ENCODE measurements at regions not wholly inside any gene's neighbourhood (a gene's known extent, or its start where the extent isn't known, plus 50 kb on each side); places are given as distances from the start of the nearest gene placed in this dataset.

GRCh38 chr1:112061901-112062320 lies 72.4 kb upstream of the KCND3 start:
- no peak overlapping the region for H3K27ac ChIP-seq
- peak; percentile 71 for DNase-seq (ENCODE audit: low spot score)
- TF ChIP-seq CTCF (conservative IDR thresholded peaks at IDR 0.05; ENCODE audit: low read depth), result no peak
- POLR2A ChIA-PET (ENCODE audit: low non-redundant PET), result no interaction called here
- CTCF ChIA-PET, result interaction anchor here (0.7 kb wide), 1 partner anchor 116 kb away, joined by 3 read pairs; no protein-coding TSS in a partner anchor

GRCh38 chr1:112063781-112064728 lies 74.6 kb upstream of the KCND3 start:
- CTCF ChIA-PET, result interaction anchor here (1.3 kb wide), 1 partner anchor 72 kb away, joined by 6 read pairs; no protein-coding TSS in a partner anchor
- no peak for DNase-seq (ENCODE audit: low spot score)
- POLR2A ChIA-PET (ENCODE audit: low non-redundant PET), result no interaction called here
- no peak overlapping the region for H3K27ac ChIP-seq
- no peak for TF ChIP-seq CTCF (conservative IDR thresholded peaks at IDR 0.05; ENCODE audit: low read depth)

DNA sequence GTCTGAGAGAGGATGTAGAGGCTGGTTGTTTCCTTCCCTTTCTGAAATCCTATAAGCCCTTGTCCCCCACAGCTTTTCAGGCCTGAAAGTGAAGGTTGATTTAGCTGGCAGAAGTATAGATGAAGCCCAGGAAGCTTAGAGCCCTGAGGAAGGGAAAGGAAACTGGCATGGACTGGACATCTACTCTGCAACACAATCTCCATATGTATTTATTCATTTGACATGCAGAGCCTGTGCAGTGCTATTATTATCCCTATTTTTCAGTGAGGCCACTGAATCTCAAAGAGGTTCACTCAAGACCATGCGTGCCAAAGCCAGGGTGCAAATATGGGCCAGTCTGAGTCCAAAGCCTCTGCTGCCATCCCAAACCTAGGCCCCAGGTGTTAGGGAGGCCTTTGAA lies 78.5 kb upstream of the KCND3 start:
- CTCF ChIA-PET, result interaction anchor here (0.7 kb wide), 1 partner anchor 1333 kb away, joined by 3 read pairs; no protein-coding TSS in a partner anchor
- TF ChIP-seq CTCF (conservative IDR thresholded peaks at IDR 0.05; ENCODE audit: low read depth), result no peak
- no peak overlapping the region for H3K27ac ChIP-seq
- POLR2A ChIA-PET (ENCODE audit: low non-redundant PET), result no interaction called here
- DNase-seq (ENCODE audit: low spot score), result no peak

DNA sequence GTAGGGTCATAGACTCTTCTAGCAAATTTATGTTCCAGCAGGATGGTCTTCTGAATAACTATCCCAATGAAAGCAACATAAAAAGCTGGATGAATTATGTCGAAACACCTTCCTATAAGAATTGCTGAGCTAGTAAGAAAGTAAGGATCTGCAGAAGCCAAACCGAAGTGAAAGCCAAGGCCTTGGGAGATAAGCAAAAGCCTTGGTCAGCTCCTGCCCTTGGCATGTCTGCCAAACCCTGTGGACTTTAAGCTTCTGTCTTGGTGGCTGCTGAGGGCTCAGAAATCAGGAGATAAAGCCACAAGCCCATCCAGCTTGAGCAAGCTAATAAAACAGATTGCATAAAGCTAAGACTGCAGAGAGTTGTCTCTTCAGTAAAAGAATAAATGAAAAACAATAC lies 81.2 kb upstream of the KCND3 start:
- ChIA-PET POLR2A (ENCODE audit: low non-redundant PET) (no interaction called here), CTCF (no interaction called here)
- H3K27ac ChIP-seq, result no peak overlapping the region
- no peak for DNase-seq (ENCODE audit: low spot score)
- TF ChIP-seq CTCF (conservative IDR thresholded peaks at IDR 0.05; ENCODE audit: low read depth), result no peak

- no peak overlapping the region for H3K27ac ChIP-seq
- TF ChIP-seq CTCF (conservative IDR thresholded peaks at IDR 0.05; ENCODE audit: low read depth), result no peak
- ChIA-PET CTCF (no interaction called here), POLR2A (ENCODE audit: low non-redundant PET) (no interaction called here)
- DNase-seq (ENCODE audit: low spot score), result no peak
Measured at GRCh38 chr1:112074711-112075110, 85.2 kb upstream of the KCND3 start.

- ChIA-PET POLR2A (ENCODE audit: low non-redundant PET) (no interaction called here), CTCF (no interaction called here)
- no peak for DNase-seq (ENCODE audit: low spot score)
- no peak for TF ChIP-seq CTCF (conservative IDR thresholded peaks at IDR 0.05; ENCODE audit: low read depth)
- H3K27ac ChIP-seq, result no peak overlapping the region
Measured at GRCh38 chr1:112075566-112075965, 86.1 kb upstream of the KCND3 start.

All from RWPE1 (cell line).